HG03342 (cell line): ENCODE measurements at regions not wholly inside any gene's neighbourhood (a gene's known extent, or its start where the extent isn't known, plus 50 kb on each side); places are given as distances from the start of the nearest gene placed in this dataset.

Source experiments
- ATAC-seq: cut with Tn5 transposase; IDR thresholded peaks from one replicate; pipeline ENCODE4 v1.9.1; 2021; ENCODE audit warnings: mild to moderate bottlenecking, moderate library complexity; ENCODE audit not compliant: unreplicated experiment

- ATAC-seq: no peak
Measured at GRCh38 chr2:12326449-12327190, 390.1 kb upstream of the TRIB2 start.

GRCh38 chr2:12330916-12331315, 385.8 kb upstream of the TRIB2 start:
- no peak for ATAC-seq

- no peak for ATAC-seq
Measured at GRCh38 chr2:12331698-12332097, 385.0 kb upstream of the TRIB2 start.

GRCh38 chr2:12333293-12333692, 383.4 kb upstream of the TRIB2 start:
- no peak for ATAC-seq

- no peak for ATAC-seq
Measured at GRCh38 chr2:12334412-12334966, 382.2 kb upstream of the TRIB2 start.

GRCh38 chr2:12335131-12335530, 381.6 kb upstream of the TRIB2 start:
- no peak for ATAC-seq

- ATAC-seq: no peak
Measured at GRCh38 chr2:12335995-12336394, 380.7 kb upstream of the TRIB2 start.

- no peak for ATAC-seq
Measured at GRCh38 chr2:12338946-12339697, 377.6 kb upstream of the TRIB2 start.

- ATAC-seq: no peak
Measured at GRCh38 chr2:12340164-12340563, 376.6 kb upstream of the TRIB2 start.

GRCh38 chr2:12341215-12341614, 375.5 kb upstream of the TRIB2 start:
- ATAC-seq: no peak

GRCh38 chr2:12341920-12342319, 374.8 kb upstream of the TRIB2 start:
- no peak for ATAC-seq

GRCh38 chr2:12343141-12343540, 373.6 kb upstream of the TRIB2 start:
- ATAC-seq: no peak

GRCh38 chr2:12347066-12347493, 369.7 kb upstream of the TRIB2 start:
- ATAC-seq: no peak

GRCh38 chr2:12348216-12348615, 368.5 kb upstream of the TRIB2 start:
- no peak for ATAC-seq

- no peak for ATAC-seq
Measured at GRCh38 chr2:12350821-12351220, 365.9 kb upstream of the TRIB2 start.

- no peak for ATAC-seq
Measured at GRCh38 chr2:12352889-12353288, 363.8 kb upstream of the TRIB2 start.

- ATAC-seq: no peak
Measured at GRCh38 chr2:12361506-12361905, 355.2 kb upstream of the TRIB2 start.

GRCh38 chr2:12363138-12363537, 353.6 kb upstream of the TRIB2 start:
- no peak for ATAC-seq

- ATAC-seq: no peak
Measured at GRCh38 chr2:12363569-12363968, 353.2 kb upstream of the TRIB2 start.

GRCh38 chr2:12369566-12369965, 347.2 kb upstream of the TRIB2 start:
- no peak for ATAC-seq

GRCh38 chr2:12376025-12376424, 340.7 kb upstream of the TRIB2 start:
- no peak for ATAC-seq

- ATAC-seq: no peak
Measured at GRCh38 chr2:12379143-12379542, 337.6 kb upstream of the TRIB2 start.
